Natural killer cell (primary cell): ENCODE measurements at regions not wholly inside any gene's neighbourhood (a gene's known extent, or its start where the extent isn't known, plus 50 kb on each side); places are given as distances from the start of the nearest gene placed in this dataset.

Experiments
- ATAC-seq, 3 donors: fragments of 150-1000 bp in 2 of 3; fragments of 200-7000 bp in 1 of 3; cut with Tn5 transposase; 1 replicate in 1 of 3; 2 replicates in 2 of 3; pipeline ENCODE4 v1.10.0; 2021; ENCODE audit warnings: mild to moderate bottlenecking in 2 of 3, moderate library complexity in 2 of 3
- DNase-seq, 2 donors: peaks; one replicate each; pipeline versions ENCODE4 v3.0.0 to v3.0.0-alpha.2; 2013 to 2021; ENCODE audit warnings: mixed read lengths in 1 of 2
- H3K27ac ChIP-seq: one replicate; pipeline ENCODE4 v1.5.1; 2013; ENCODE audit warnings: mild to moderate bottlenecking, low read length
- H3K27me3 ChIP-seq: one replicate; pipeline ENCODE4 v1.6.1; 2013; ENCODE audit warnings: low read length; ENCODE audit not compliant: control insufficient read depth, insufficient read depth
- H3K36me3 ChIP-seq: one replicate; pipeline ENCODE4 v1.6.1; 2013; ENCODE audit warnings: low read length; ENCODE audit not compliant: control insufficient read depth, insufficient read depth
- H3K4me1 ChIP-seq: one replicate; pipeline ENCODE4 v1.6.1; 2013; ENCODE audit warnings: low read length; ENCODE audit not compliant: control insufficient read depth, insufficient read depth
- H3K4me3 ChIP-seq: one replicate; pipeline ENCODE4 v1.5.1; 2013; ENCODE audit warnings: low read length
- H3K9me3 ChIP-seq: one replicate; pipeline ENCODE4 v1.6.1; 2013; ENCODE audit warnings: low read length; ENCODE audit not compliant: control insufficient read depth, insufficient read depth
- H3K27ac Mint-ChIP-seq, 2 donors: one replicate each; pipeline ENCODE4 v1.8.0; 2022; ENCODE audit warnings: mild to moderate bottlenecking in 2 of 2, mixed read lengths in 2 of 2, moderate library complexity in 1 of 2
- H3K27me3 Mint-ChIP-seq, 2 donors: one replicate each; pipeline ENCODE4 v1.8.0; 2022; ENCODE audit warnings: low read depth in 2 of 2, mixed read lengths in 2 of 2
- H3K36me3 Mint-ChIP-seq: one replicate; pipeline ENCODE4 v1.8.0; 2022; ENCODE audit warnings: mixed read lengths
- H3K4me1 Mint-ChIP-seq, 2 donors: one replicate each; pipeline ENCODE4 v1.8.0; 2022; ENCODE audit warnings: mixed read lengths in 2 of 2
- H3K4me3 Mint-ChIP-seq: one replicate; pipeline ENCODE4 v1.8.0; 2022; ENCODE audit warnings: mild to moderate bottlenecking, moderate library complexity, mixed read lengths
- H3K9me3 Mint-ChIP-seq, 2 donors: one replicate each; pipeline ENCODE4 v1.8.0; 2022; ENCODE audit warnings: mixed read lengths in 2 of 2
- CTCF ChIP-seq: fragments of 200-600 bp; IDR thresholded peaks from one replicate; pipeline ENCODE4 v1.8.0; 2022; ENCODE audit warnings: antibody characterized with exemption
- WGBS: methylation state at CpG from one replicate; pipeline ENCODE4 v1.1.7; 2013; ENCODE audit warnings: missing lambda C conversion rate; ENCODE audit not compliant: insufficient coverage; 5-methylcytosine and 5-hydroxymethylcytosine counted together
- intact Hi-C: fragments of 100-400 bp; cut with micrococcal nuclease; formaldehyde crosslinking; loops from one replicate; pipeline ENCODE4 v1.14.2; 2022

GRCh38 chr2:118237451-118237850 is 149.2 kb downstream of the INSIG2 start:
- H3K27ac Mint-ChIP-seq = no peak overlapping the region
- no peaks in the 10 kb centered on the region for H3K9me3 Mint-ChIP-seq
- intact Hi-C loops = no loop called here
- ATAC-seq = no peak
- H3K4me3 Mint-ChIP-seq = no peak overlapping the region
- peaks cover 27 to 55% of the 10 kb centered on the region in 2 donors for H3K27me3 Mint-ChIP-seq
- Histone ChIP-seq H3K9me3 (no peaks in the 10 kb centered on the region), H3K4me1 (no peaks in the 10 kb centered on the region), H3K4me3 (no peak overlapping the region), H3K36me3 (no peaks in the 10 kb centered on the region), H3K27me3 (no peaks in the 10 kb centered on the region), H3K27ac (no peak overlapping the region)
- H3K36me3 Mint-ChIP-seq = no peaks in the 10 kb centered on the region
- no peaks in the 10 kb centered on the region for H3K4me1 Mint-ChIP-seq
- no peak for TF ChIP-seq CTCF
- DNase-seq = no peak

DNA sequence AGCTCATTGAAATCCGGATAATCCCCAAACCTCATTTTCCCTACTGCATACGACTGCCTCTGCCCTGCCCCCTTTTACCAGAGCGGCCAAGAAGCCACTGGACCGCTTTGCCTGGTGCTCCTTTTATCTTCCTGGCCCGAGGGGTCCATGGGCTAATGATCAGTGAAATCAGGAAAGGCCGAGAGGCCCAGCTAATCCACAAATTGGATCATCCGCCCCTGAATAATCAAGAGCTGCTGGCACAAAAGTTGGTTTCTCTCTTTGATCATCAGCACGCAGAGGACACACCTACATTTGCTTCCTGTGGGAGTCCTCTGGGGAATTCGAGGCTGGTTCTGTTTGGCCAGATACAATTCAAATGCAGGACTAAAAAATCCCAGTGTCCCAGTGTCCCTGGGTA is 144.5 kb downstream of the INSIG2 start:
- Mint-ChIP-seq H3K36me3 (no peaks in the 10 kb centered on the region), H3K27me3 (peaks cover 26 to 69% of the 10 kb centered on the region in 2 donors), H3K4me1 (no peaks in the 10 kb centered on the region), H3K9me3 (no peaks in the 10 kb centered on the region), H3K4me3 (no peak overlapping the region), H3K27ac (no peak overlapping the region)
- H3K4me1 ChIP-seq = no peaks in the 10 kb centered on the region
- TF ChIP-seq CTCF = no peak
- no peak overlapping the region for H3K4me3 ChIP-seq
- 56% methylated on average over 9 of the region's 9 CpGs for WGBS
- no peaks in the 10 kb centered on the region for H3K36me3 ChIP-seq
- no peaks in the 10 kb centered on the region for H3K9me3 ChIP-seq
- H3K27ac ChIP-seq = no peak overlapping the region
- intact Hi-C loops = no loop called here
- DNase-seq (no peak), ATAC-seq (no peak)
- no peaks in the 10 kb centered on the region for H3K27me3 ChIP-seq

- Mint-ChIP-seq H3K4me1 (no peaks in the 10 kb centered on the region), H3K27ac (no peak overlapping the region), H3K9me3 (no peaks in the 10 kb centered on the region), H3K4me3 (no peak overlapping the region), H3K27me3 (peaks cover 22 to 69% of the 10 kb centered on the region in 2 donors), H3K36me3 (no peaks in the 10 kb centered on the region)
- DNase-seq = no peak
- TF ChIP-seq CTCF = no peak
- WGBS = no CpG with 5 or more reads among the region's 3 CpGs
- Histone ChIP-seq H3K9me3 (no peaks in the 10 kb centered on the region), H3K4me3 (no peak overlapping the region), H3K4me1 (no peaks in the 10 kb centered on the region), H3K27ac (no peak overlapping the region), H3K27me3 (no peaks in the 10 kb centered on the region), H3K36me3 (no peaks in the 10 kb centered on the region)
- ATAC-seq = no peak
- intact Hi-C loops = no loop called here
Observed at GRCh38 chr2:118232391-118232790, 144.1 kb downstream of the INSIG2 start.

DNA sequence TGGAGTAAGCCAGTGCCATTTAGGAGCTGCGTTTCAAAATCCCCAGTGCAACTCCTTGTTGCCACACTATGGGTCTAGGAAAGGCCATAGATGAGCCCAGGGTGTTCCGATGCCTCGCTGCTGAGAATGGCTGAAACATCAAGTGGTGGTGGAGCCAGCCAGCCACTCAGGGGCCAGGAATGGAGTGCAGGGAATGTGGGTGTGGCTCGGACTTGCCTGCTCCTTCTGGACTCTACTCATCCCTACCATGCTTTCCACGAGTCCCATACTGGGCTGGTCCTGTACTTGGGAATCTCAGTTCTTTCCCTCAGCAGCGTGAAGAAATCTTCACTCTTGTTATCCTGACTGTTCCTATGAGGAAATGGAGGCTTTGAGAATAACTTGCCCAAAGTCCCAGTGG is 143.5 kb downstream of the INSIG2 start:
- no peak overlapping the region for H3K4me3 Mint-ChIP-seq
- no peaks in the 10 kb centered on the region for H3K36me3 Mint-ChIP-seq
- WGBS = 79% methylated on average over 6 of the region's 6 CpGs
- no peak for ATAC-seq
- DNase-seq = no peak
- H3K27ac ChIP-seq = no peak overlapping the region
- H3K27me3 Mint-ChIP-seq = peaks cover 22 to 65% of the 10 kb centered on the region in 2 donors
- no peaks in the 10 kb centered on the region for H3K36me3 ChIP-seq
- no peak for TF ChIP-seq CTCF
- H3K9me3 Mint-ChIP-seq = no peaks in the 10 kb centered on the region
- intact Hi-C loops = no loop called here
- H3K4me3 ChIP-seq = no peak overlapping the region
- H3K4me1 ChIP-seq = no peaks in the 10 kb centered on the region
- no peak overlapping the region for H3K27ac Mint-ChIP-seq
- no peaks in the 10 kb centered on the region for H3K4me1 Mint-ChIP-seq
- H3K27me3 ChIP-seq = no peaks in the 10 kb centered on the region
- H3K9me3 ChIP-seq = no peaks in the 10 kb centered on the region
